ENCODE measurements at regions not wholly inside any gene's neighbourhood (a gene's known extent, or its start where the extent isn't known, plus 50 kb on each side); places are given as distances from the start of the nearest gene placed in this dataset.

DNA sequence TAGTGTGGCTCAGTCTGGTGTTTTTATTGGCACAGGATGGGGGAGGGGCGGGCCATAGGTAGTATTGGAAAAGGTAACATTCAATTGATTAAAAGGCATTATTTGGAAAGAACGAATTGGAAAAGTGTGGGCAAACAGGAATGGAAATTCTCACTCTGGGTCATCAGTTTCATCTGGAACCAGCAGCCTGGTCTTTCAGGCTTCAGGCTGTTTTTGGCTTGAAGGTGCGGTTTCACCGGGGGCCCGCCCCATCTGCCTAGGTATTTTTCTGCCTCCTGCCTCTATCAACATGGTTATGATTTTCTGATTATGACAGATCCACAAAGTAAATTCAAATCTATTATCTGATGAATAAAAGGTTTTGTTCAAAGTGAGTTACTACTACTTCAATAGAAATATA lies 59.5 kb upstream of the CD28 start:
- no peaks in the 10 kb centered on the region for H3K9me3 ChIP-seq (ENCODE audit: control insufficient read depth, low read length)
- no peak overlapping the region for H3K4me2 ChIP-seq (ENCODE audit: low read length)
- H3K9ac ChIP-seq = no peak overlapping the region
- no peaks in the 10 kb centered on the region for H3K36me3 ChIP-seq (ENCODE audit: control insufficient read depth, insufficient read depth, low read length)
- H3K27ac ChIP-seq = no peak overlapping the region
- H3K4me3 ChIP-seq (ENCODE audit: low read depth, low read length) = no peak overlapping the region
- H3K4me1 ChIP-seq = peaks cover 6% of the 10 kb centered on the region
- no peaks in the 10 kb centered on the region for H3K79me2 ChIP-seq
- TF ChIP-seq, protein P1, sequence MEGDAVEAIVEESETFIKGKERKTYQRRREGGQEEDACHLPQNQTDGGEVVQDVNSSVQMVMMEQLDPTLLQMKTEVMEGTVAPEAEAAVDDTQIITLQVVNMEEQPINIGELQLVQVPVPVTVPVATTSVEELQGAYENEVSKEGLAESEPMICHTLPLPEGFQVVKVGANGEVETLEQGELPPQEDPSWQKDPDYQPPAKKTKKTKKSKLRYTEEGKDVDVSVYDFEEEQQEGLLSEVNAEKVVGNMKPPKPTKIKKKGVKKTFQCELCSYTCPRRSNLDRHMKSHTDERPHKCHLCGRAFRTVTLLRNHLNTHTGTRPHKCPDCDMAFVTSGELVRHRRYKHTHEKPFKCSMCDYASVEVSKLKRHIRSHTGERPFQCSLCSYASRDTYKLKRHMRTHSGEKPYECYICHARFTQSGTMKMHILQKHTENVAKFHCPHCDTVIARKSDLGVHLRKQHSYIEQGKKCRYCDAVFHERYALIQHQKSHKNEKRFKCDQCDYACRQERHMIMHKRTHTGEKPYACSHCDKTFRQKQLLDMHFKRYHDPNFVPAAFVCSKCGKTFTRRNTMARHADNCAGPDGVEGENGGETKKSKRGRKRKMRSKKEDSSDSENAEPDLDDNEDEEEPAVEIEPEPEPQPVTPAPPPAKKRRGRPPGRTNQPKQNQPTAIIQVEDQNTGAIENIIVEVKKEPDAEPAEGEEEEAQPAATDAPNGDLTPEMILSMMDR (IDR thresholded peaks at IDR 0.05) = no peak
- H2AFZ ChIP-seq = peak overlapping the region; percentile 23
- H3K27me3 ChIP-seq (ENCODE audit: control insufficient read depth, insufficient read depth, low read length) = no peaks in the 10 kb centered on the region

DNA sequence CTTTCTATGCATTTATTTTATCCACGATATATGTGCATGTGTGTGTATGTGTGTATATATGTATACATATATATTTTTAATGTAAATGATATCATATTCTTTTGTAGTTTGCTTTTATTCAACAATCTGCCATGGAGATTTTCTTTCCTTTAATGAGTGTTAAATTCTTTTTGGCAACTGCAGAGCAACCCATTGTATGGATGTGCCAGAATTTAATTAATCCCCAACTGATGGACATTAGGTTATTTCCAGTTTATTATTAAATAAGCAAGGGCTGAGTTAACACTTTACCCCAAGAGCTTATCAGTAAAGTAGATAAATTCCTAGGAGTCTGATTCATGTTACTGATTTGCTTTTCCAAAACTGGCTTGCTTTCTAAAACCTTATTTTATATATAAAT lies 58.9 kb upstream of the CD28 start:
- TF ChIP-seq, protein P1 (IDR thresholded peaks at IDR 0.05) = no peak
- peaks cover 6% of the 10 kb centered on the region for H3K4me1 ChIP-seq

DNA sequence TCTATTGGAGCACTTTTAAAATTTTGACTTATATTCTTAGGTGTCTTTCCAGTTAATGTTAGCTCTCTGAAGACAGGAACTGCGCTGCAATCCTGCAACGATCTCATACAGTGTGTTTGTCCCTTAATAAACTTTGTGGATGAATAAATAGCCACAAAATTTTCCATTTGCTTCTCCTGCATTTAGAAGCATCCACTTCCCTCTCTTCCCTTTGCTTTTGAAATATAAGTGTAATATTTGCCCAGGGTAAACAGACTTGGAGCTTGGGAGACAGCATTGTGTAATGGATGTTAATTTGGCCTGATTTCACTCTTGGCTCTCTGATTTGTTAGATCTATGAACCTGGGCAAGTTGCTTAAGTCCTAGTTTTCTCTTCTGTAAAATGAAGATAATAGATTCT lies 58.2 kb upstream of the CD28 start:
- Histone ChIP-seq H3K4me3 (ENCODE audit: low read depth, low read length) (no peak overlapping the region), H3K9me3 (ENCODE audit: control insufficient read depth, low read length) (no peaks in the 10 kb centered on the region), H3K27me3 (ENCODE audit: control insufficient read depth, insufficient read depth, low read length) (no peaks in the 10 kb centered on the region), H3K27ac (no peak overlapping the region), H3K79me2 (no peaks in the 10 kb centered on the region), H3K4me2 (ENCODE audit: low read length) (no peak overlapping the region), H2AFZ (no peak overlapping the region), H3K9ac (no peak overlapping the region), H3K4me1 (peaks cover 6% of the 10 kb centered on the region), H3K36me3 (ENCODE audit: control insufficient read depth, insufficient read depth, low read length) (no peaks in the 10 kb centered on the region)
- TF ChIP-seq, protein P1 (IDR thresholded peaks at IDR 0.05) = no peak

More for the DNA sequence above, 58.9 kb upstream of the CD28 start:
- no peaks in the 10 kb centered on the region for H3K9me3 ChIP-seq (ENCODE audit: control insufficient read depth, low read length)
- no peak overlapping the region for H3K27ac ChIP-seq
- H3K4me2 ChIP-seq (ENCODE audit: low read length) = no peak overlapping the region
- no peak overlapping the region for H3K9ac ChIP-seq
- no peaks in the 10 kb centered on the region for H3K36me3 ChIP-seq (ENCODE audit: control insufficient read depth, insufficient read depth, low read length)
- H2AFZ ChIP-seq = no peak overlapping the region
- no peaks in the 10 kb centered on the region for H3K27me3 ChIP-seq (ENCODE audit: control insufficient read depth, insufficient read depth, low read length)
- H3K4me3 ChIP-seq (ENCODE audit: low read depth, low read length) = no peak overlapping the region
- H3K79me2 ChIP-seq = no peaks in the 10 kb centered on the region

DNA sequence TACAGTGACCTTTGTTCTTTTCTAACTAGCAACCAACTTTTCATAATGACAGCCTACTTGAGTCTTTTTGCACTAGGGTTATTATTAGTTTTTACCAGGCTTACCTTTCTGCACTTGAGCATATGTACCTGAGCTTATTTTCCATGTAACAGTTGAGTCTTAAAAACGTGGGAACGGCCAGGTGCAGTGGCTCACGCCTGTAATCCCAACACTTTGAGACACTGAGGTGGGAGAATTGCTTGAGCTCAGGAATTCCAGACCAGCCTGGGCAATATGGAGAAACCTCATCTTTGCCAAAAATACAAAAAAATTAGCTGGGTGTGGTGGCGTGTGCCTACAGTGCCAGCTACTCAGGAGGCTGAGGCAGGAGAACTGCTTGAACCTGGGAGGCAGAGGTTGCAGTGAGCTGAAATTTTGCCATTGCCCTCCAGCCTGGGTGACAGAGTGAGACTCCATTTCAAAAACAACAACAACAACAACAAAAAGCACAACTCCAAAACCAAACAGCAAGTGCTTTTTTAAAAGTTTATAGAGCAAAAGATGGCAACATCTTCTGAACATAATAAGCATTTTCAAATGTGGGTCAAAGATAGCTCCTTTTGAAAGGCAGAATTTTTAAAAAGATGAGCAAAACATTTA lies 57.1 kb upstream of the CD28 start:
- Histone ChIP-seq H3K4me2 (ENCODE audit: low read length) (no peak overlapping the region), H3K4me1 (peaks cover 6% of the 10 kb centered on the region), H3K4me3 (ENCODE audit: low read depth, low read length) (no peak overlapping the region), H3K27me3 (ENCODE audit: control insufficient read depth, insufficient read depth, low read length) (no peaks in the 10 kb centered on the region), H3K9ac (no peak overlapping the region), H3K9me3 (ENCODE audit: control insufficient read depth, low read length) (no peaks in the 10 kb centered on the region), H3K27ac (no peak overlapping the region), H3K36me3 (ENCODE audit: control insufficient read depth, insufficient read depth, low read length) (no peaks in the 10 kb centered on the region), H3K79me2 (no peaks in the 10 kb centered on the region), H2AFZ (peak overlapping the region; percentile 23)
- TF ChIP-seq, protein P1 (IDR thresholded peaks at IDR 0.05) = no peak
